ENCODE measurements at regions not wholly inside any gene's neighbourhood (a gene's known extent, or its start where the extent isn't known, plus 50 kb on each side); places are given as distances from the start of the nearest gene placed in this dataset.

- TF ChIP-seq HDAC6 (IDR thresholded peaks at IDR 0.05; ENCODE audit: low read depth, low read length) (no peak), CTCF (IDR thresholded peaks at IDR 0.05; ENCODE audit: control extremely low read depth in 1 of 3, insufficient read depth in 1 of 3, low read depth in 1 of 3, low read length in 3 of 3) (no peak), PHF8 (conservative IDR thresholded peaks at IDR 0.05; ENCODE audit: low read depth, low read length) (no peak)
These were observed 344.0 kb upstream of the PROK2 start for GRCh38 chr3:72128921-72129320.

Measured in H1 (cell line).